Bronchial epithelial cell (primary cell): ENCODE measurements at regions not wholly inside any gene's neighbourhood (a gene's known extent, or its start where the extent isn't known, plus 50 kb on each side); places are given as distances from the start of the nearest gene placed in this dataset.

Experiments used
- DNase-seq: peaks from one replicate; pipeline ENCODE4 v3.0.0-alpha.2; 2010; ENCODE audit warnings: low read depth
- FAIRE-seq: peaks from 2 replicates; lab custom pipeline; 2011; peaks lifted over from hg19 to GRCh38; lab: Jason Lieb, UNC
- H3K27me3 ChIP-seq: 2 replicates; pipeline ENCODE4 v1.5.1; 2011; ENCODE audit warnings: low read length; ENCODE audit not compliant: control insufficient read depth, insufficient read depth
- H3K36me3 ChIP-seq: 2 replicates; pipeline ENCODE4 v1.5.1; 2011; ENCODE audit warnings: low read length; ENCODE audit not compliant: control insufficient read depth, insufficient read depth
- H3K4me3 ChIP-seq: 2 replicates; pipeline ENCODE4 v1.5.1; 2011; ENCODE audit warnings: mild to moderate bottlenecking, low read depth, low read length, control low read depth
- TF ChIP-seq, protein P1 (sequence below): IDR thresholded peaks from 2 replicates; pipeline ENCODE4 v1.5.1; 2011; ENCODE audit warnings: mild to moderate bottlenecking, moderate library complexity, low read length, control low read depth, inconsistent platforms; ENCODE audit not compliant: insufficient read depth, severe bottlenecking

DNA sequence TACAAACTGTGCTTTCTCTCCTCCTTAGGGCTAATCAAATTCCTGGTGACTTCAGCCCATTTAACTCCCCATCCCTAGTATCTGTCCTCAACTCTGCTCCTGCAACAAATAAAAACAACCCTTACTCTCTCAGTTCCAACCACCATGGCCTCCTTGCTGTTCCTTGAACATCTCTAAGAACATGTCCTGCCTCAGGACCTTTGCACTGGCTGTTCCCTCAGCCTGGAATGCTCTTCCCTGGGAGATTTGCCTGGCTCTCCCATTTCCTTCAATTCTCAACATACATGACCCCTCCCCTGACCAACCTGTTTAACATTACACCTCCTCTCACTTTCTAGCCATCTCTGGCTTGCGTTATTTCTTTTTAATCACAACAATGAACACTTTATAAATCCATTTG lies 170.5 kb downstream of the PTPN11 start:
- Histone ChIP-seq H3K4me3 (no peak overlapping the region), H3K36me3 (no peaks in the 10 kb centered on the region), H3K27me3 (no peaks in the 10 kb centered on the region)
- FAIRE-seq (no peak), DNase-seq (no peak)
- TF ChIP-seq, protein P1, sequence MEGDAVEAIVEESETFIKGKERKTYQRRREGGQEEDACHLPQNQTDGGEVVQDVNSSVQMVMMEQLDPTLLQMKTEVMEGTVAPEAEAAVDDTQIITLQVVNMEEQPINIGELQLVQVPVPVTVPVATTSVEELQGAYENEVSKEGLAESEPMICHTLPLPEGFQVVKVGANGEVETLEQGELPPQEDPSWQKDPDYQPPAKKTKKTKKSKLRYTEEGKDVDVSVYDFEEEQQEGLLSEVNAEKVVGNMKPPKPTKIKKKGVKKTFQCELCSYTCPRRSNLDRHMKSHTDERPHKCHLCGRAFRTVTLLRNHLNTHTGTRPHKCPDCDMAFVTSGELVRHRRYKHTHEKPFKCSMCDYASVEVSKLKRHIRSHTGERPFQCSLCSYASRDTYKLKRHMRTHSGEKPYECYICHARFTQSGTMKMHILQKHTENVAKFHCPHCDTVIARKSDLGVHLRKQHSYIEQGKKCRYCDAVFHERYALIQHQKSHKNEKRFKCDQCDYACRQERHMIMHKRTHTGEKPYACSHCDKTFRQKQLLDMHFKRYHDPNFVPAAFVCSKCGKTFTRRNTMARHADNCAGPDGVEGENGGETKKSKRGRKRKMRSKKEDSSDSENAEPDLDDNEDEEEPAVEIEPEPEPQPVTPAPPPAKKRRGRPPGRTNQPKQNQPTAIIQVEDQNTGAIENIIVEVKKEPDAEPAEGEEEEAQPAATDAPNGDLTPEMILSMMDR: no peak

DNA sequence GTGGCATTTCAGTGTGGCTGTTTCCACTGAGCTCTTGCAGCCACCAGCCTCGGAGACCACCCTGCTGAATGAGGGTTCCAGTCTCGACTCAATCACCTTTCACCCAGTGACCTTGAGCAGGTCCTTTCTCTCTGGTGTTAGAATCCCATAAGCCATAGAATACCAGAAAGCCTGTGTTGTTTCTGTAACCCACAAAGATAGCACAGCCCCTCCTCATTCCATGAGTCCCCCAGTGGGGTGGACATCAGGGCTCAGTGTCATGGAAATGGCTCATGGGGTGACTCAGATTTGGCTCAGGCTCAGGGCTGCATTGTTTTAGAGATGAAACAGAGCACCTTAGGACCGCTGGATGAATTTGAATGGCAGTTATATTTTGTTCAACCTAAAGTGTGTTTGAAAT lies 171.5 kb downstream of the PTPN11 start:
- Histone ChIP-seq H3K36me3 (no peaks in the 10 kb centered on the region), H3K27me3 (no peaks in the 10 kb centered on the region), H3K4me3 (no peak overlapping the region)
- TF ChIP-seq, protein P1: no peak
- DNase-seq: no peak
- no peak for FAIRE-seq

DNA sequence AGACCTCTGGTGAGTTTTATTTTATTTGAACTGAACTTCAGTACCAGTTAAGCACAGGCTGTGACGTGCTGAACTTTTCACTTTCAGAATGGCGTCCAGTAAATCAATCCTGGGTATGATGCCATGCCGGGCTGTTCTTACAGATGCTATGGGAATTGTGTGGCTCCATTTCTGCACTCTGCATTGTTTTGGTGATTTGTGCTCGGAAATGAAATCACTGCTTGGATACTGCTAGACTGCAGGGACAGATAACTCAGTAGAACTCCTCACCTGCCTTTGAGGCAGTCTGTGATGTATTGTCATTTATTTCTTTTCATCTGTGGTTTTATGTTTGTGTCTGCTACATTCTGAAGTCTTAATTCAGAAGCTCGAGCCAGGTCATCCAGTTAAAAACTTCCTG lies 172.7 kb downstream of the PTPN11 start:
- H3K27me3 ChIP-seq: no peaks in the 10 kb centered on the region
- DNase-seq (no peak), FAIRE-seq (no peak)
- TF ChIP-seq, protein P1: no peak
- H3K4me3 ChIP-seq: no peak overlapping the region
- H3K36me3 ChIP-seq: no peaks in the 10 kb centered on the region

DNA sequence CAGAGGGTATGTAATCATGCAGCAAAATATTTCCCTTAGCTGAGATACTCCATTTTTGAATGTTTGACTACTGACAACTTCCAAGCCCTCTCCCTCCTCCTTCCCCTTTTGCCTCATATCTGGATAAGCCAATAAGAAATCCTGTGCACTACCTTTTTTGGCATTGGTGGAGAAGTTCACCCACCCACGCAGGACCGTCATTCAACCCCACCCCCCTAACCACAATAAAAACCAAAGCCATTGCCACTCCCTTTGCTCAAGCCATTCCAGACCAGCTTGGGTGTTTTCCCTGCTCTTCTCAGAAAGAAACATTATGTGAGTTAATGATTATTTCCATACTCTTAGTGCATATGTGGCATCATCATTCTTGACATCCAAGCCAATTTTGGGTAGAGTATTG lies 176.7 kb downstream of the PTPN11 start:
- no peak for DNase-seq
- Histone ChIP-seq H3K36me3 (no peaks in the 10 kb centered on the region), H3K4me3 (no peak overlapping the region), H3K27me3 (no peaks in the 10 kb centered on the region)
- TF ChIP-seq, protein P1: no peak
- no peak for FAIRE-seq

DNA sequence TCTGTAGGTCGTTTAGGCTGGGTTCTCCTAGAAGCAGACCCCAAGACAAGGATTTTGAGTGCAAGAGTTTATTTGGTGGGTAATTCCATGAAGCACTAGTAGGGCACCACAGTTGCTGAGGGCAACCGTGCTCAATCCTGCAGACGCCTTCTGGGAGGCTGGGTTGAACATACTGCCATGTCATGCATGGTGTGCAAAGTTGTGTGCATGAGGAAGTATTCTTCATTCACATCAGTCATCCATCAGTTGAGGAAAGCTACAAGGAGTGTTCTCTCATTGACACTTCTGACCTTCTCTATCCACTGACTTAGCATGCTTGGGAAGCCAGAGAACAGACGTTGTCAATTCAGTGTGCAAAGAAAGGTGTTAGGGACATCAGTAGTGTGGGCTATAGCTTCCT lies 179.2 kb downstream of the PTPN11 start:
- TF ChIP-seq, protein P1: no peak
- no peaks in the 10 kb centered on the region for H3K27me3 ChIP-seq
- FAIRE-seq (peak; percentile 13), DNase-seq (no peak)
- no peaks in the 10 kb centered on the region for H3K36me3 ChIP-seq
- H3K4me3 ChIP-seq: no peak overlapping the region

DNA sequence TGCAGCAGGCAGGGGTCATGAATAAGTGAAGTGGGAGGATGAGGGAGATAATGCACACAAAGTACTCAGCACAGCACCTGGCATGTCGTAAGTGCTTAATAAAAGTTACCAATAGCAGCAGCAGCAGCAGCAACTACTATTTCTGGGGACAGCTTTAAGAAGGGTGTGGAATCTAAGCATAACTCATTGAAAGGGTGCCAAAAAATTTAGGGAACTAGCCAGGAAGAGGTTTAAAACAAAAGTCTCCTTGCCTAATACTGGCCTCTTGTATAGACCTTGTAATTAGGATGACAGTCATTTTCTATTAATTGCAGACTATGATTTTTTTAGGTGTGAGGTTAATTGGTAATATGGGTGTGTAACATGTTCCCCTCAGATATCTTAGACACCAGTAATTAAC lies 179.9 kb downstream of the PTPN11 start:
- TF ChIP-seq, protein P1: no peak
- FAIRE-seq: no peak
- Histone ChIP-seq H3K36me3 (no peaks in the 10 kb centered on the region), H3K4me3 (no peak overlapping the region), H3K27me3 (no peaks in the 10 kb centered on the region)
- DNase-seq: no peak
